ENCODE measurements at regions not wholly inside any gene's neighbourhood (a gene's known extent, or its start where the extent isn't known, plus 50 kb on each side); places are given as distances from the start of the nearest gene placed in this dataset.
"Not testable (repeated sequence)": the region's sequence is repeated elsewhere in the genome, so short reads cannot be mapped to it uniquely, and the experiment has no call there.

- DNase-seq (ENCODE audit: low read depth) = no peak
These were observed 166.5 kb upstream of the CXCR4 start for GRCh38 chr2:136284226-136285119.

GRCh38 chr2:136282251-136282650 is 164.3 kb upstream of the CXCR4 start:
- no peak for DNase-seq (ENCODE audit: low read depth)

GRCh38 chr2:136281281-136282114 is 163.5 kb upstream of the CXCR4 start:
- peak; percentile 24 for DNase-seq (ENCODE audit: low read depth)

- DNase-seq (ENCODE audit: low read depth) = not testable (repeated sequence)
These were observed 148.4 kb upstream of the CXCR4 start for GRCh38 chr2:136266346-136266745.

GRCh38 chr2:136259551-136259950 is 141.6 kb upstream of the CXCR4 start:
- no peak for DNase-seq (ENCODE audit: low read depth)

- DNase-seq (ENCODE audit: low read depth) = no peak
These were observed 139.9 kb upstream of the CXCR4 start for GRCh38 chr2:136257893-136258292.

- DNase-seq (ENCODE audit: low read depth) = no peak
These were observed 137.9 kb upstream of the CXCR4 start for GRCh38 chr2:136255648-136256461.

- DNase-seq (ENCODE audit: low read depth) = no peak
These were observed 137.2 kb upstream of the CXCR4 start for GRCh38 chr2:136255127-136255526.

GRCh38 chr2:136254681-136255080 is 136.7 kb upstream of the CXCR4 start:
- no peak for DNase-seq (ENCODE audit: low read depth)

GRCh38 chr2:136253288-136254004 is 135.5 kb upstream of the CXCR4 start:
- no peak for DNase-seq (ENCODE audit: low read depth)

GRCh38 chr2:136251885-136252585 is 134.1 kb upstream of the CXCR4 start:
- no peak for DNase-seq (ENCODE audit: low read depth)

- DNase-seq (ENCODE audit: low read depth) = no peak
These were observed 133.4 kb upstream of the CXCR4 start for GRCh38 chr2:136251197-136251884.

- DNase-seq (ENCODE audit: low read depth) = no peak
These were observed 132.2 kb upstream of the CXCR4 start for GRCh38 chr2:136250131-136250530.

GRCh38 chr2:136248907-136249306 is 131.0 kb upstream of the CXCR4 start:
- DNase-seq (ENCODE audit: low read depth) = no peak

- no peak for DNase-seq (ENCODE audit: low read depth)
These were observed 130.3 kb upstream of the CXCR4 start for GRCh38 chr2:136248242-136248641.

GRCh38 chr2:136247204-136247950 is 129.4 kb upstream of the CXCR4 start:
- no peak for DNase-seq (ENCODE audit: low read depth)

GRCh38 chr2:136246086-136246669 is 128.2 kb upstream of the CXCR4 start:
- DNase-seq (ENCODE audit: low read depth) = no peak

- DNase-seq (ENCODE audit: low read depth) = no peak
These were observed 127.3 kb upstream of the CXCR4 start for GRCh38 chr2:136245211-136245610.

GRCh38 chr2:136244536-136244885 is 126.6 kb upstream of the CXCR4 start:
- no peak for DNase-seq (ENCODE audit: low read depth)
